GM10266 (cell line): ENCODE measurements at regions not wholly inside any gene's neighbourhood (a gene's known extent, or its start where the extent isn't known, plus 50 kb on each side); places are given as distances from the start of the nearest gene placed in this dataset.

Experiments used
- DNase-seq: peaks from one replicate; pipeline ENCODE4 v3.0.0; 2012; ENCODE audit errors: extremely low spot score
- TF ChIP-seq, protein P1 (sequence below): IDR thresholded peaks from 2 replicates; pipeline ENCODE4 v1.5.1; 2012; ENCODE audit warnings: mild to moderate bottlenecking, low read depth; ENCODE audit not compliant: control insufficient read depth, insufficient read depth; ENCODE audit errors: missing control alignments

DNA sequence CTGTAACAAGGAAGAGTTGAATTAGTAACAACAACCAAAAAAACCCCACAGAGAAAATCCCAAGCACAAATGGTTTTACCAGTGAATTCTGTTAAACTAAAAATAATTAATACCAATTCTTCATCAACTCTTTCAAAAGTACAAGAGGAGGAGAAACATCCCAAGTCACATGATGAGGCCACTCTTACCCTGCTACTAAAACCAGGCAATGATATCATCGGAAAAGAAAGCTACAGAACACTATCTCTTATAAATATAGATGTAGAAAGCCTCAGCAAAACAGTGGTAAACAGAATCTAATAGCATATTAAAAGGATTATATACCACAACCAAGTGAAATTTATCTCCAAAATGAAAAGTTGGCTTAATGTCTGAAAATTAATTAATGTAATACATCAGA is 168.1 kb upstream of the SLCO3A1 start:
- TF ChIP-seq, protein P1, sequence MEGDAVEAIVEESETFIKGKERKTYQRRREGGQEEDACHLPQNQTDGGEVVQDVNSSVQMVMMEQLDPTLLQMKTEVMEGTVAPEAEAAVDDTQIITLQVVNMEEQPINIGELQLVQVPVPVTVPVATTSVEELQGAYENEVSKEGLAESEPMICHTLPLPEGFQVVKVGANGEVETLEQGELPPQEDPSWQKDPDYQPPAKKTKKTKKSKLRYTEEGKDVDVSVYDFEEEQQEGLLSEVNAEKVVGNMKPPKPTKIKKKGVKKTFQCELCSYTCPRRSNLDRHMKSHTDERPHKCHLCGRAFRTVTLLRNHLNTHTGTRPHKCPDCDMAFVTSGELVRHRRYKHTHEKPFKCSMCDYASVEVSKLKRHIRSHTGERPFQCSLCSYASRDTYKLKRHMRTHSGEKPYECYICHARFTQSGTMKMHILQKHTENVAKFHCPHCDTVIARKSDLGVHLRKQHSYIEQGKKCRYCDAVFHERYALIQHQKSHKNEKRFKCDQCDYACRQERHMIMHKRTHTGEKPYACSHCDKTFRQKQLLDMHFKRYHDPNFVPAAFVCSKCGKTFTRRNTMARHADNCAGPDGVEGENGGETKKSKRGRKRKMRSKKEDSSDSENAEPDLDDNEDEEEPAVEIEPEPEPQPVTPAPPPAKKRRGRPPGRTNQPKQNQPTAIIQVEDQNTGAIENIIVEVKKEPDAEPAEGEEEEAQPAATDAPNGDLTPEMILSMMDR, result no peak
- DNase-seq, result no peak

DNA sequence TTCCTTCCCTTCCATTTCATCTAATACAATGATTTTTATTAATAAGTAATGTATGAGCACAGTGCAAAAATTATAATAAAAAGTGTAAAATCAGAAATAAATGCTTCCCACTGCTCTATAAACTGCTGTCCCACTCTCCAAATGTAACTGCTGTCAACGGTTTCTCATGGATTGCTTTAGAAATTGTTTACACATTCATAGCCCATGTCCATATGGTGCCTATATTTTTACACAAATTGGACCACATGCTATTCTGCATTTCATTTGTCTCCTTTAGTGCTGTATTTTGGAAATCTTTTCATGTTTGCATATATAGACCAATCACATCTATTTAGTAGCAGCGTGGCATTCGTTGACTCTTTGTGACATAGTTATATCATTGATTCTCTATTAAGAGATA is 164.7 kb upstream of the SLCO3A1 start:
- TF ChIP-seq, protein P1, result no peak
- no peak for DNase-seq

DNA sequence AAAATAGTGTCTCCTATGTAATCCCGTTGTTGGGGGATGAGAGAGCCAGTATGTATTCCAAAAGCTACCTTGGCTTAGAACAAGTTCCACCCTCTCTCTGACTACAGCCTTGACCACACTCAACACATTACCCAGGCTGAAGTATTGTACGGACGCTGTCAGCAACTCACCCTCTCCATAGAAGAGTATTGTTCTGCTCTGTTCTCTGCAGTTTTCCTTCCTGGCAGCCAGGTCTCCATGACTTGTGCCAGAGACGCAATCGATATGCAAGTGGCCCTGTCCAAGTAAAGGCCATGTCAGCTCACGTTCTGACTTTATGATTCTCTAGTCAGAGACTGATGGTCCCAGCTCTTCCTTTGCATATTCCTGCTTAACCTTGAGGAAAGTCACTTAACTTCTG is 164.1 kb upstream of the SLCO3A1 start:
- TF ChIP-seq, protein P1, result no peak
- no peak for DNase-seq

DNA sequence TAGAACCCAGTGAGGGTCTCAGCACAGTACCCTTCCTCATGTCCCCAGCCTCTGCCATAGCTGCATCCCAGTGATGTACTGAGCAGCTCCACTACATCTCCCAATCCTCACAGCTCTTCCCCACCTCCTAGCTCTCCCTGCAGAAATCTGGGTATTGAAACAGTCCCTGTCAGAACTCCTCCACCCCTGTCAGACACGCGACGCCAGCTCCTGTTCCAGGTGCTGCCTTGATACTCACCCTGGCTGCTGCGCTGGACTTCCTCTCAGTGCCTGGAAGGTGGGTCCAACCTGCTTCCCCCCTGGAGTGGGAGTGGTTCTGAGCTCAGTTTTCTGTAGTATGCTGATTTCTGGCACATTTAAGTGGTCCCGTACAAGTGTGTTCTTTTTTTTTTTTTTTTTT is 160.9 kb upstream of the SLCO3A1 start:
- TF ChIP-seq, protein P1, result no peak
- DNase-seq, result no peak

DNA sequence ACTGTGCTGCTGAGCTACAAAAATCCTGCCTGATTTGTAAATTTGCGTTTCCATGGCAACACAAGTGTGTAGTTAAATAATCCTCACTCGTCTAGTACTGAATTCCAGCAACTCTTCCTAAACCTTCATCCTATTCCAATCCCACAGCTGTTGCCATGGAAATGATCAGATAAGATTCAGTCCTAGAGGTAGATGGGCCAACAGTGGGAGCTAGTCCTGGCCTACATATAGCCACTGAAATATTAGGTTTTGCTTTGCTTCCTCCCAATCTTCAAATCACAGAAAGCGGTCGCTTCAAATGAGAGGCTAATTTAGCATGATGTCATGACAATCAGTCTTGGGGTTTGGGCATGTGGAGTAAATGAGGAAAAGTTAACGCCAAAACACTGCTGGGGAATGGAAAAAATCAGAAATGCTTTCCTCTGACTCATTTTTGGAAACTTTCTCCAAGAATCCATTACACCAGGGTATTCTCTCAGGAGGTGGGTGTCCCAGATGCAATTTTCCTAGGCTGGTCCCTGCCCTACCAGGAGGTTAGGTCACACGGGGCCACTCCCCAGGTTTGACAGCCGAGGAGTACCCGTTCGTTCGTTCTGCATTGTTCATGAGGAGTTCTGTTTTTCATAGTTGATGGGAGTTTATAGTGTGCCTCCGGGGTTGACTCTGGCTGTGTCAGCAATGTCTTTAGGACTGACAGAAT is 159.2 kb upstream of the SLCO3A1 start:
- no peak for DNase-seq

DNA sequence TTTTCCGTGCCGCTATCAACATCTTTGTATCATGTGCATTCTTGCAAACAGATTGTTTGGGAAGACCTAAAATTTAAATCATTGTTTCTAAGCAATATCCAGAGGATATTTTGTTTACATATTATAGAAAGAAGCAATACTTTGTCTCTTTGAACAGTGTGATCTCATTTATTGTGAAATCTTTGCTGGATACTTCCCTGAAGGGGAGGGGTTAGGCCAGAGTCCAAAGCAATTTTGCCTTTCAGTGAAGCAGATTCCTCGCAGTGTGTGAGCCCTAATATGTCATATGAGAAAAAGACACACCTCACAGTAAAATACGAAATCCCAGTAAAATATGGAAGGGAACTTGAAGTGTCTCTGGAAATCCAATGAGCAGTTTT is 158.7 kb upstream of the SLCO3A1 start:
- DNase-seq, result no peak
- TF ChIP-seq, protein P1, result no peak

More for the DNA sequence above, 159.2 kb upstream of the SLCO3A1 start:
- TF ChIP-seq, protein P1, result no peak

DNA sequence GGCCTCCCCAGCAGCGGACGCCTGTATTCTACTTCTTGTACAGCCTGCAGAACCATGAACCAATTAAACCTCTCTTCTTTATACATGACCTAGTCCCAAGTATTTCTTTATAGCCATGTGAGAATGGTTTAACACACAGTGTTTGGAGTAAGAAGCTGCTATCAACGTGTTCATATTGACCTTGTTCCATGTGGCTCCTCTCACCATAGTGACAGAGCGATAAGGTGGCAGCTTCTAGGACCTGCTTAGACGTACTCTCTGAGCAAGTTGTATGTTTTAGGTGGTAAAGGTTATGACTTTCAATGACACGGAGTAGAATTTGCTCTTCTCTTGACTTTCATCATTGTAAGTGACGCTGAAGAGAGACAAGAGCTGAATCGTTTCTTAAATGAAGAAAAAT is 157.7 kb upstream of the SLCO3A1 start:
- TF ChIP-seq, protein P1, result no peak
- DNase-seq, result no peak
